ENCODE measurements at regions not wholly inside any gene's neighbourhood (a gene's known extent, or its start where the extent isn't known, plus 50 kb on each side); places are given as distances from the start of the nearest gene placed in this dataset.
A peak's percentile ranks its signal among the peaks of the same experiment; 100 is the strongest.

DNA sequence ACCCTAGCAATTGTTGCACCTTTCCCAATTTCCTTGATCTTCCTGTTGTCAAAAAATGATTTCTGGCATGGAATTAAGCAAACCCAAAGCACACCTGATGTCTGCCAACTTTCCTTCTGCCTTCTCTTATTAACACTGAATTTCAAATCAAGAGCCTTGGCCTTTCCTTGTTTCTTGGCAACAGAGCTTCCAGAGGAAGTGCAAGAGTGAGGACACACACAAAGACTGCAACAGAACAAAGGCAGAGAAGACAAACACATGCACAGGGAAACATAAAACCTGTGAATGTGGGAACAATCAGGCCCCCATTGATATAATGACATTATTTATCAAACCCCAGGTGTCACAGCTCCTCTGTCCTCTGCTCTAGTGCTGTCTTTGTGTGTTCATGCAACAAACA is 73.0 kb upstream of the IL6 start:
- Histone ChIP-seq H3K79me2 (ENCODE audit: control insufficient read depth, insufficient read depth, low read length, poor library complexity) (no peaks in the 10 kb centered on the region), H3K36me3 (ENCODE audit: control insufficient read depth in 1 of 2, insufficient read depth in 2 of 2, low read length in 2 of 2) (no peaks in the 10 kb centered on the region), H2AK5ac (ENCODE audit: low read length) (no peak overlapping the region), H3K14ac (ENCODE audit: low read length) (no peak overlapping the region), H2BK12ac (ENCODE audit: low read length) (no peak overlapping the region), H2BK120ac (ENCODE audit: insufficient read depth, low read length, poor library complexity) (no peak overlapping the region), H2AFZ (ENCODE audit: insufficient read depth, low read length, poor library complexity) (no peak overlapping the region), H3K4me3 (ENCODE audit: low read depth, low read length) (no peak overlapping the region), H3K4ac (ENCODE audit: low read depth, low read length) (no peak overlapping the region), H4K12ac (ENCODE audit: low read depth, low read length) (no peak overlapping the region), H4K8ac (ENCODE audit: low read depth, low read length) (no peak overlapping the region), H3K79me1 (ENCODE audit: low read length) (no peaks in the 10 kb centered on the region), H4K91ac (ENCODE audit: low read depth, low read length) (no peak overlapping the region), H3K4me1 (ENCODE audit: control insufficient read depth in 1 of 2, insufficient read depth in 2 of 2, low read length in 2 of 2) (peaks cover 2 to 4% of the 10 kb centered on the region in 2 experiments), H3K4me2 (ENCODE audit: low read length) (no peak overlapping the region), H3K18ac (ENCODE audit: low read length) (no peak overlapping the region), H2BK5ac (ENCODE audit: low read depth, low read length, poor library complexity) (no peak overlapping the region), H3K27me3 (ENCODE audit: insufficient read depth, low read length) (no peaks in the 10 kb centered on the region), H3K23ac (ENCODE audit: low read length) (no peak overlapping the region), H3K9ac (ENCODE audit: low read length) (no peak overlapping the region), H3K9me3 (ENCODE audit: insufficient read depth, low read depth, low read length) (no peaks in the 10 kb centered on the region), H3K27ac (ENCODE audit: low read depth, low read length) (no peak overlapping the region)
- no peak for DNase-seq

- H3K18ac ChIP-seq (ENCODE audit: low read length): no peak overlapping the region
- H3K79me2 ChIP-seq (ENCODE audit: control insufficient read depth, insufficient read depth, low read length, poor library complexity): no peaks in the 10 kb centered on the region
- no peak overlapping the region for H2BK5ac ChIP-seq (ENCODE audit: low read depth, low read length, poor library complexity)
- no peak overlapping the region for H2AK5ac ChIP-seq (ENCODE audit: low read length)
- no peak overlapping the region for H3K4me3 ChIP-seq (ENCODE audit: low read depth, low read length)
- H3K27me3 ChIP-seq (ENCODE audit: insufficient read depth, low read length): no peaks in the 10 kb centered on the region
- H3K4ac ChIP-seq (ENCODE audit: low read depth, low read length): no peak overlapping the region
- H3K9ac ChIP-seq (ENCODE audit: low read length): no peak overlapping the region
- no peak overlapping the region for H4K8ac ChIP-seq (ENCODE audit: low read depth, low read length)
- H3K14ac ChIP-seq (ENCODE audit: low read length): no peak overlapping the region
- no CpG with 5 or more reads among the region's 5 CpGs for WGBS (ENCODE audit: extremely low coverage, insufficient coverage, insufficient read length)
- no peak overlapping the region for H3K23ac ChIP-seq (ENCODE audit: low read length)
- H4K12ac ChIP-seq (ENCODE audit: low read depth, low read length): no peak overlapping the region
- peaks cover 0 to under 1% of the 10 kb centered on the region in 2 experiments for H3K36me3 ChIP-seq (ENCODE audit: control insufficient read depth in 1 of 2, insufficient read depth in 2 of 2, low read length in 2 of 2)
- peaks cover under 1% of the 10 kb centered on the region for H3K9me3 ChIP-seq (ENCODE audit: insufficient read depth, low read depth, low read length)
- H3K27ac ChIP-seq (ENCODE audit: low read depth, low read length): no peak overlapping the region
- H2AFZ ChIP-seq (ENCODE audit: insufficient read depth, low read length, poor library complexity): no peak overlapping the region
- no peaks in the 10 kb centered on the region for H3K79me1 ChIP-seq (ENCODE audit: low read length)
- no peak overlapping the region for H2BK120ac ChIP-seq (ENCODE audit: insufficient read depth, low read length, poor library complexity)
- no peak overlapping the region for H2BK12ac ChIP-seq (ENCODE audit: low read length)
- H4K91ac ChIP-seq (ENCODE audit: low read depth, low read length): no peak overlapping the region
- H3K4me2 ChIP-seq (ENCODE audit: low read length): no peak overlapping the region
- H3K4me1 ChIP-seq (ENCODE audit: control insufficient read depth in 1 of 2, insufficient read depth in 2 of 2, low read length in 2 of 2): peaks cover 2 to 4% of the 10 kb centered on the region in 2 experiments
- peak; percentile 39 to 58 for DNase-seq
Observed at GRCh38 chr7:22651534-22652243, 75.3 kb upstream of the IL6 start.

DNA sequence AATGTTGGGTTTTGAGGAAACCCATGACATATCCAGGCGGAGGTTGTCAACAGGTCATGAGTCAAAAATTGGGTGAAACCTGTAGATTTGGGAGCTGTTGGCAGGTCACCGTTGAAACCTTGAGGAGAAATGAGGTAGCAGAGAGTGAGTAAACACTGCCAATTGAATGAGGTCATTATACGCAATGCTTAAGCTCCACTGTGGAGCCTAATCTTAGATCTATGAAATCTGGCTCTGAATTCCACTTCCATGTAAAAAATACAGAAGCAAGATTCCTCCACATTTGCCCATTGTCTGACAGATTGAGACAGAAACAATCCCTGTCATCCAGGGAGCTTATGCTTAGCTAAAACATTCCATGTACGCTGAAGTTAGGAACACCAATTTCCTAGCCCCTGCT is 76.0 kb upstream of the IL6 start:
- no CpG with 5 or more reads among the region's 4 CpGs for WGBS (ENCODE audit: extremely low coverage, insufficient coverage, insufficient read length)
- peaks cover 0 to 5% of the 10 kb centered on the region in 2 experiments for H3K36me3 ChIP-seq (ENCODE audit: control insufficient read depth in 1 of 2, insufficient read depth in 2 of 2, low read length in 2 of 2)

GRCh38 chr7:22649686-22650085 is 77.3 kb upstream of the IL6 start:
- Histone ChIP-seq H2AFZ (ENCODE audit: insufficient read depth, low read length, poor library complexity) (no peak overlapping the region), H2BK5ac (ENCODE audit: low read depth, low read length, poor library complexity) (no peak overlapping the region), H3K4me2 (ENCODE audit: low read length) (no peak overlapping the region), H3K36me3 (ENCODE audit: control insufficient read depth in 1 of 2, insufficient read depth in 2 of 2, low read length in 2 of 2) (peaks cover 0 to 5% of the 10 kb centered on the region in 2 experiments), H2BK12ac (ENCODE audit: low read length) (no peak overlapping the region), H3K4me3 (ENCODE audit: low read depth, low read length) (no peak overlapping the region), H3K23ac (ENCODE audit: low read length) (no peak overlapping the region), H3K4me1 (ENCODE audit: control insufficient read depth in 1 of 2, insufficient read depth in 2 of 2, low read length in 2 of 2) (peaks cover 2 to 4% of the 10 kb centered on the region in 2 experiments), H3K79me2 (ENCODE audit: control insufficient read depth, insufficient read depth, low read length, poor library complexity) (no peaks in the 10 kb centered on the region), H4K8ac (ENCODE audit: low read depth, low read length) (no peak overlapping the region), H3K4ac (ENCODE audit: low read depth, low read length) (no peak overlapping the region), H3K27me3 (ENCODE audit: insufficient read depth, low read length) (no peaks in the 10 kb centered on the region), H3K27ac (ENCODE audit: low read depth, low read length) (no peak overlapping the region), H2BK120ac (ENCODE audit: insufficient read depth, low read length, poor library complexity) (no peak overlapping the region), H3K14ac (ENCODE audit: low read length) (no peak overlapping the region), H4K12ac (ENCODE audit: low read depth, low read length) (no peak overlapping the region), H3K18ac (ENCODE audit: low read length) (no peak overlapping the region), H2AK5ac (ENCODE audit: low read length) (no peak overlapping the region), H4K91ac (ENCODE audit: low read depth, low read length) (no peak overlapping the region), H3K9ac (ENCODE audit: low read length) (no peak overlapping the region), H3K9me3 (ENCODE audit: insufficient read depth, low read depth, low read length) (peaks cover 5% of the 10 kb centered on the region), H3K79me1 (ENCODE audit: low read length) (no peaks in the 10 kb centered on the region)
- no CpG with 5 or more reads among the region's 3 CpGs for whole genome bisulfite sequencing (ENCODE audit: extremely low coverage, insufficient coverage, insufficient read length)
- no peak for DNase-seq

More for the DNA sequence above, 76.0 kb upstream of the IL6 start:
- no peak overlapping the region for H4K12ac ChIP-seq (ENCODE audit: low read depth, low read length)
- H3K79me1 ChIP-seq (ENCODE audit: low read length): no peaks in the 10 kb centered on the region
- H3K4ac ChIP-seq (ENCODE audit: low read depth, low read length): no peak overlapping the region
- no peak overlapping the region for H4K8ac ChIP-seq (ENCODE audit: low read depth, low read length)
- no peak overlapping the region for H2BK120ac ChIP-seq (ENCODE audit: insufficient read depth, low read length, poor library complexity)
- no peaks in the 10 kb centered on the region for H3K27me3 ChIP-seq (ENCODE audit: insufficient read depth, low read length)
- no peak overlapping the region for H2AK5ac ChIP-seq (ENCODE audit: low read length)
- H3K4me1 ChIP-seq (ENCODE audit: control insufficient read depth in 1 of 2, insufficient read depth in 2 of 2, low read length in 2 of 2): peaks cover 2 to 4% of the 10 kb centered on the region in 2 experiments
- no peak overlapping the region for H2BK5ac ChIP-seq (ENCODE audit: low read depth, low read length, poor library complexity)
- H3K4me3 ChIP-seq (ENCODE audit: low read depth, low read length): no peak overlapping the region
- no peak overlapping the region for H2BK12ac ChIP-seq (ENCODE audit: low read length)
- no peak overlapping the region for H3K14ac ChIP-seq (ENCODE audit: low read length)
- H3K27ac ChIP-seq (ENCODE audit: low read depth, low read length): no peak overlapping the region
- H3K23ac ChIP-seq (ENCODE audit: low read length): peak overlapping the region; percentile 10
- H2AFZ ChIP-seq (ENCODE audit: insufficient read depth, low read length, poor library complexity): no peak overlapping the region
- H3K9ac ChIP-seq (ENCODE audit: low read length): no peak overlapping the region
- peaks cover 5% of the 10 kb centered on the region for H3K9me3 ChIP-seq (ENCODE audit: insufficient read depth, low read depth, low read length)
- H3K79me2 ChIP-seq (ENCODE audit: control insufficient read depth, insufficient read depth, low read length, poor library complexity): no peaks in the 10 kb centered on the region
- no peak overlapping the region for H3K18ac ChIP-seq (ENCODE audit: low read length)
- peak; percentile 52 to 92 for DNase-seq
- H3K4me2 ChIP-seq (ENCODE audit: low read length): no peak overlapping the region
- H4K91ac ChIP-seq (ENCODE audit: low read depth, low read length): no peak overlapping the region

All from trophoblast cell (in vitro differentiated cells and primary cell).